OCI-LY3 (cell line): ENCODE measurements at regions not wholly inside any gene's neighbourhood (a gene's known extent, or its start where the extent isn't known, plus 50 kb on each side); places are given as distances from the start of the nearest gene placed in this dataset.

Experiments used
- H2AFZ ChIP-seq: fragments of 200-600, 300-600 bp; shearing (Covaris generic); 2 replicates; pipeline ENCODE4 v1.6.0; 2014; ENCODE audit warnings: antibody characterized with exemption, low read depth, low read length
- H3K27ac ChIP-seq: fragments of 200-600, 300-600 bp; sonication (generic); 2 replicates; pipeline ENCODE4 v1.5.1; 2014; ENCODE audit warnings: mild to moderate bottlenecking, low read length, moderate library complexity, mixed read lengths
- H3K27me3 ChIP-seq: fragments of 200-600, 300-600 bp; sonication (generic); 2 replicates; pipeline ENCODE4 v1.6.1; 2014; ENCODE audit warnings: low read depth, low read length, mixed read lengths
- H3K36me3 ChIP-seq: fragments of 200-600, 300-600 bp; sonication (generic); replicated peaks from 2 replicates; pipeline ENCODE3; 2014; ENCODE audit warnings: low read depth, low read length, mixed read lengths
- H3K4me1 ChIP-seq: fragments of 300-600, 200-600 bp; sonication (generic); 2 replicates; pipeline ENCODE4 v1.6.1; 2014; ENCODE audit warnings: low read length, mixed read lengths
- H3K4me2 ChIP-seq: fragments of 200-600, 300-600 bp; sonication (generic); 2 replicates; pipeline ENCODE4 v1.6.1; 2014; ENCODE audit warnings: low read length, mixed read lengths
- H3K4me3 ChIP-seq: fragments of 300-600, 200-600 bp; sonication (generic); 2 replicates; pipeline ENCODE4 v1.5.1; 2014; ENCODE audit warnings: antibody characterized with exemption, mild to moderate bottlenecking, low read length, moderate library complexity
- H3K79me2 ChIP-seq: fragments of 300-600, 200-600 bp; shearing (Covaris generic); 2 replicates; pipeline ENCODE4 v1.6.1; 2014; ENCODE audit warnings: mild to moderate bottlenecking, low read length, mixed read lengths
- H3K9ac ChIP-seq: fragments of 300-600, 200-600 bp; shearing (Covaris generic); 2 replicates; pipeline ENCODE4 v1.6.0; 2014; ENCODE audit warnings: mild to moderate bottlenecking, low read length, moderate library complexity
- H3K9me3 ChIP-seq: fragments of 200-600, 300-600 bp; shearing (Covaris generic); 2 replicates; pipeline ENCODE4 v1.6.1; 2014; ENCODE audit warnings: low read length, mixed read lengths; ENCODE audit not compliant: insufficient read depth
- H4K20me1 ChIP-seq: fragments of 200-600, 300-600 bp; sonication (generic); 2 replicates; pipeline ENCODE4 v1.6.1; 2016; ENCODE audit warnings: low read length, mixed read lengths; ENCODE audit not compliant: insufficient read depth
- EZH2phosphoT487 ChIP-seq: fragments of 200-600 bp; shearing (Covaris generic); IDR thresholded peaks from 2 replicates; pipeline ENCODE4 v1.6.1; 2018; ENCODE audit warnings: antibody characterized with exemption, mixed run types, low read depth
- TF ChIP-seq, protein P1 (sequence below): fragments of 200-600, 300-600 bp; sonication (generic); IDR thresholded peaks from 2 replicates; pipeline ENCODE4 v1.5.1; 2014; ENCODE audit warnings: antibody characterized with exemption, low read length, low read depth

GRCh38 chr11:30165652-30166051, 65.2 kb upstream of the FSHB start:
- Histone ChIP-seq H3K27me3 (no peaks in the 10 kb centered on the region), H3K27ac (no peak overlapping the region), H3K4me1 (no peaks in the 10 kb centered on the region), H3K79me2 (no peaks in the 10 kb centered on the region), H3K36me3 (no peaks in the 10 kb centered on the region), H3K9ac (no peak overlapping the region), H3K4me2 (no peak overlapping the region), H4K20me1 (no peaks in the 10 kb centered on the region), H3K9me3 (no peaks in the 10 kb centered on the region), H2AFZ (no peak overlapping the region), H3K4me3 (no peak overlapping the region)
- TF ChIP-seq, protein P1, sequence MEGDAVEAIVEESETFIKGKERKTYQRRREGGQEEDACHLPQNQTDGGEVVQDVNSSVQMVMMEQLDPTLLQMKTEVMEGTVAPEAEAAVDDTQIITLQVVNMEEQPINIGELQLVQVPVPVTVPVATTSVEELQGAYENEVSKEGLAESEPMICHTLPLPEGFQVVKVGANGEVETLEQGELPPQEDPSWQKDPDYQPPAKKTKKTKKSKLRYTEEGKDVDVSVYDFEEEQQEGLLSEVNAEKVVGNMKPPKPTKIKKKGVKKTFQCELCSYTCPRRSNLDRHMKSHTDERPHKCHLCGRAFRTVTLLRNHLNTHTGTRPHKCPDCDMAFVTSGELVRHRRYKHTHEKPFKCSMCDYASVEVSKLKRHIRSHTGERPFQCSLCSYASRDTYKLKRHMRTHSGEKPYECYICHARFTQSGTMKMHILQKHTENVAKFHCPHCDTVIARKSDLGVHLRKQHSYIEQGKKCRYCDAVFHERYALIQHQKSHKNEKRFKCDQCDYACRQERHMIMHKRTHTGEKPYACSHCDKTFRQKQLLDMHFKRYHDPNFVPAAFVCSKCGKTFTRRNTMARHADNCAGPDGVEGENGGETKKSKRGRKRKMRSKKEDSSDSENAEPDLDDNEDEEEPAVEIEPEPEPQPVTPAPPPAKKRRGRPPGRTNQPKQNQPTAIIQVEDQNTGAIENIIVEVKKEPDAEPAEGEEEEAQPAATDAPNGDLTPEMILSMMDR: no peak
- no peak for TF ChIP-seq EZH2phosphoT487

GRCh38 chr11:30171661-30172060, 59.2 kb upstream of the FSHB start:
- Histone ChIP-seq H2AFZ (no peak overlapping the region), H4K20me1 (no peaks in the 10 kb centered on the region), H3K4me1 (no peaks in the 10 kb centered on the region), H3K9ac (no peak overlapping the region), H3K27ac (no peak overlapping the region), H3K4me2 (no peak overlapping the region), H3K27me3 (no peaks in the 10 kb centered on the region), H3K36me3 (no peaks in the 10 kb centered on the region), H3K4me3 (no peak overlapping the region), H3K79me2 (no peaks in the 10 kb centered on the region), H3K9me3 (no peaks in the 10 kb centered on the region)
- no peak for TF ChIP-seq EZH2phosphoT487
- TF ChIP-seq, protein P1: no peak

- no peaks in the 10 kb centered on the region for H4K20me1 ChIP-seq
- H2AFZ ChIP-seq: no peak overlapping the region
- no peak for TF ChIP-seq EZH2phosphoT487
- TF ChIP-seq, protein P1: no peak
- no peak overlapping the region for H3K27ac ChIP-seq
- H3K9me3 ChIP-seq: no peaks in the 10 kb centered on the region
- no peak overlapping the region for H3K9ac ChIP-seq
- no peaks in the 10 kb centered on the region for H3K27me3 ChIP-seq
- H3K4me2 ChIP-seq: no peak overlapping the region
- no peaks in the 10 kb centered on the region for H3K36me3 ChIP-seq
- no peak overlapping the region for H3K4me3 ChIP-seq
- H3K79me2 ChIP-seq: no peaks in the 10 kb centered on the region
- H3K4me1 ChIP-seq: no peaks in the 10 kb centered on the region
Measured at GRCh38 chr11:30172158-30172557, 58.7 kb upstream of the FSHB start.

DNA sequence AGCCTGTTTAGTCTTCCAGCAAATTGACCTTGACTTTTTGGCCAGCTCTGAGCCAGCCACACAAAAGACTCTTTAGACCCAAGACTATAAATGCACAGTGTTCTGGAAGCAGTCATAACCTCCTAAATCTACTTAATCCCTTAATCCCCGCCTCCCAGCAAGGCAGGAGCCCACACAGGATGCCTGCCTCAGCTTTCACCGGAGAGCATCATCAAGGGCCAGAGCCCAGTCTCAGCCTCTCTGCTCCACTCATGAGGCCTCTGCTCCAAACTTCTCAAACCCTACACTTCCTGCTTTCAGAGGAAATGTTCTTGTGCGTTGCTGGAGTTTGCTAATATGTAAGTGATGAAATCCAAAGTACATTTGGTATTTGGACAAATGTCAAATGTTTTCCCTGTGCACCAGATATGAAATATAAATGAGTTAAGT, 57.9 kb upstream of the FSHB start:
- no peaks in the 10 kb centered on the region for H3K79me2 ChIP-seq
- no peaks in the 10 kb centered on the region for H3K4me1 ChIP-seq
- no peak overlapping the region for H3K4me3 ChIP-seq
- no peaks in the 10 kb centered on the region for H3K27me3 ChIP-seq
- H3K36me3 ChIP-seq: no peaks in the 10 kb centered on the region
- H4K20me1 ChIP-seq: no peaks in the 10 kb centered on the region
- no peak overlapping the region for H2AFZ ChIP-seq
- no peak overlapping the region for H3K4me2 ChIP-seq
- no peak overlapping the region for H3K9ac ChIP-seq
- H3K27ac ChIP-seq: no peak overlapping the region
- TF ChIP-seq, protein P1: no peak
- TF ChIP-seq EZH2phosphoT487: no peak
- peaks cover 2% of the 10 kb centered on the region; the same call in 1 of the 2 replicates for H3K9me3 ChIP-seq
